Ishikawa (cell line): ENCODE measurements at regions not wholly inside any gene's neighbourhood (a gene's known extent, or its start where the extent isn't known, plus 50 kb on each side); places are given as distances from the start of the nearest gene placed in this dataset.

Source experiments
- CEBPB ChIP-seq: IDR thresholded peaks from 2 replicates; pipeline ENCODE4 v1.6.1; 2012
- CREB1 ChIP-seq: IDR thresholded peaks from 2 replicates; pipeline ENCODE4 v1.6.1; 2012; ENCODE audit warnings: low read depth
- EGR1 ChIP-seq: IDR thresholded peaks from 2 replicates; pipeline ENCODE4 v1.6.1; 2012
- EP300 ChIP-seq: IDR thresholded peaks from 2 replicates; pipeline ENCODE4 v1.6.1; 2012; ENCODE audit warnings: borderline replicate concordance
- FOXM1 ChIP-seq: IDR thresholded peaks from 2 replicates; pipeline ENCODE4 v1.6.1; 2012; ENCODE audit warnings: low read depth, borderline replicate concordance
- MAX ChIP-seq: IDR thresholded peaks from 2 replicates; pipeline ENCODE4 v1.6.1; 2012
- NFIC ChIP-seq: IDR thresholded peaks from 2 replicates; pipeline ENCODE4 v1.6.1; 2012
- RAD21 ChIP-seq: IDR thresholded peaks from 2 replicates; pipeline ENCODE4 v1.6.1; 2012; ENCODE audit warnings: low read depth
- REST ChIP-seq: IDR thresholded peaks from 2 replicates; pipeline ENCODE4 v1.6.1; 2012; ENCODE audit warnings: low read depth, mild to moderate bottlenecking
- TAF1 ChIP-seq: IDR thresholded peaks from 2 replicates; pipeline ENCODE4 v1.6.1; 2012; ENCODE audit warnings: low read depth, mild to moderate bottlenecking
- TCF12 ChIP-seq: IDR thresholded peaks from 2 replicates; pipeline ENCODE4 v1.6.1; 2012; ENCODE audit warnings: low read depth
- TEAD4 ChIP-seq: IDR thresholded peaks from 2 replicates; pipeline ENCODE4 v1.6.1; 2012
- USF1 ChIP-seq: IDR thresholded peaks from 2 replicates; pipeline ENCODE4 v1.6.1; 2012
- YY1 ChIP-seq: IDR thresholded peaks from 2 replicates; pipeline ENCODE4 v1.6.1; 2012; ENCODE audit warnings: low read depth
- ZBTB7A ChIP-seq: IDR thresholded peaks from 2 replicates; pipeline ENCODE4 v1.6.1; 2012; ENCODE audit warnings: low read depth

GRCh38 chr10:65491799-65492198, 1434.0 kb upstream of the LRRTM3 start:
- TF ChIP-seq EGR1 (no peak), EP300 (no peak), ZBTB7A (no peak), USF1 (no peak), FOXM1 (no peak), TCF12 (no peak), MAX (no peak)

GRCh38 chr10:65496541-65496940, 1429.3 kb upstream of the LRRTM3 start:
- no peak for TF ChIP-seq TCF12
- no peak for TF ChIP-seq MAX
- TF ChIP-seq REST = no peak
- no peak for TF ChIP-seq EP300
- TF ChIP-seq RAD21 = no peak
- no peak for TF ChIP-seq CEBPB
- TF ChIP-seq ZBTB7A = no peak
- no peak for TF ChIP-seq USF1
- no peak for TF ChIP-seq TEAD4
- TF ChIP-seq NFIC = no peak
- no peak for TF ChIP-seq FOXM1
- TF ChIP-seq YY1 = no peak

- TF ChIP-seq EP300 (no peak), NFIC (no peak), YY1 (no peak), MAX (no peak), EGR1 (no peak), TAF1 (no peak), ZBTB7A (no peak), TEAD4 (no peak), USF1 (no peak), CREB1 (no peak), REST (no peak), FOXM1 (no peak), TCF12 (no peak), CEBPB (no peak), RAD21 (no peak)
Observed at GRCh38 chr10:65497837-65498236, 1428.0 kb upstream of the LRRTM3 start.

GRCh38 chr10:65500716-65501115, 1425.1 kb upstream of the LRRTM3 start:
- TF ChIP-seq YY1 (no peak), CEBPB (no peak), CREB1 (no peak), RAD21 (no peak), TAF1 (no peak), FOXM1 (no peak), USF1 (no peak), TEAD4 (no peak), EP300 (no peak), EGR1 (no peak), REST (no peak), TCF12 (no peak), MAX (no peak), NFIC (no peak), ZBTB7A (no peak)
